Fibroblast of skin of back (primary cell): ENCODE measurements at regions not wholly inside any gene's neighbourhood (a gene's known extent, or its start where the extent isn't known, plus 50 kb on each side); places are given as distances from the start of the nearest gene placed in this dataset.

ENCODE experiments used
- DNase-seq: peaks from one replicate; pipeline ENCODE4 v3.0.0-alpha.2; 2013

DNA sequence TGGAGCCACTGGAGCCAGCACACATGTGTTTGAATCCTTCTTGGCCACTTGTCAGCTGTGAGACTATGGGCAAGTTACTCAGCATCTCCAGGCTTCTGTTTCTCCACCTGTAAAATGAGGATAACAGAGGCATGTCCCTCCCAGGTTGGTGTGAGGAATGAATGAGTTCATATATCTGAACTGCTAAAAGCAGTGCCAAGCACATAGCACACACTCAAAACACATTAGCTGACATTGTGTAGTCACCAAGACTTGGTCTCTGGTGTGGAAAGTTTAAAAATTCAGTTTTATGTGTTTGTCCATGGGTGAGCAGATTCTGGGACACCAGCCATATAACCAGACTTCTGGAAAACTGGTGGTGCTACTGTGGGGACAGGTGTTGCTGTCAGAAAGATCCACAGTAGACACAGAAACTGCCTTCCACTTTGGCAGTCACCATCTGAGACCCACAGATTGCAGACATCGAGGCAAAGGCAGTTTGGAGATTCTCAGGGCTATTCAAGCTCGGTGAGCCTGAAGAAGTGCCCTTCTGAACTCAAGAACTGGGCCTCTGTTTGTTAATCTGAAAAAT lies 115.8 kb downstream of the MRPL14 start:
- no peak for DNase-seq

DNA sequence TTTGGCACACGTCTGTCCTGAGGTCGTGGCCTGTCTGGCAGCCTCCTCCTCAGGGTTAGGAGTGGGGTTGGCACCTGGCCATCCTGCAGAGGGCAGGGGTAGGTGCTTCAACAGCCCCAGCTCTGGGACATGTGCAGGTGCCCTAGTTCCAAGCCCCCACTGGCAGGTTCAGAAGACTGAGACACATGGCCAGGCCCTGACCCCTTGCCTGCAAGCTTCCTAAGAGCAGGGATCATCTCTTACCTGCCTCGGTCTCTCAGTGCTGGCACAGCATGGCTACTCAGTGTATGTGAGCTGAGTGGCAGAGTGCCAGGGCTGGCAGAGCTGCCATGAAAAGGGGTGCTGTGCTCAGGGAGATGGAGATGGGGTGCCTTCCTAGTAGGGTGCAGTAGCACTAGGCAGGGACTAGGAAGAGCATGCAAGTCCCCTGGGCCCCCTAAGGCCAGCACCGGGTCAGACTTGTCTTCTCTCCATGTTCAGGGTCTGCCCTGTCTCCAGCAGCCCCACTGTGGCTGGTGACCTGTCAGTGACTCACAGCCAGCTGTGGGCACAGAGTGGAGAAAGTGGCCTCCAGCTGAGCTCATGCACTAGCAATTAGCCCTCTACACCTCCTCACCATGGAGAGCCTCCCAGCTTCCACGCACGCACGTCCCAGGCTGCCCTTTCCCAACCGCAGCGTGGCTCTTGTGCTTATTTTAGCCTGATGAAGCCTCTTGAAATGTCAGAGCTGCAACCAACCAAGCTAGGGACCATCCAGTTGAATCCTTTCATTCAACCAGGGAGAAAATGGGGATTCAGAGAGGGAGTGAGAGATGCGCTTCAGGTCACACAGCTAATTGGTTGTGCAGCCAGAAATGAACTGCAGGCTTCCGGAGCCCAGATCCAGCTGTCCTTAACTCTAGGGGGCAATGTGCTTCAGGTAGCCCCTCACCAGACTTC lies 116.6 kb downstream of the MRPL14 start:
- peak; percentile 99 for DNase-seq

DNA sequence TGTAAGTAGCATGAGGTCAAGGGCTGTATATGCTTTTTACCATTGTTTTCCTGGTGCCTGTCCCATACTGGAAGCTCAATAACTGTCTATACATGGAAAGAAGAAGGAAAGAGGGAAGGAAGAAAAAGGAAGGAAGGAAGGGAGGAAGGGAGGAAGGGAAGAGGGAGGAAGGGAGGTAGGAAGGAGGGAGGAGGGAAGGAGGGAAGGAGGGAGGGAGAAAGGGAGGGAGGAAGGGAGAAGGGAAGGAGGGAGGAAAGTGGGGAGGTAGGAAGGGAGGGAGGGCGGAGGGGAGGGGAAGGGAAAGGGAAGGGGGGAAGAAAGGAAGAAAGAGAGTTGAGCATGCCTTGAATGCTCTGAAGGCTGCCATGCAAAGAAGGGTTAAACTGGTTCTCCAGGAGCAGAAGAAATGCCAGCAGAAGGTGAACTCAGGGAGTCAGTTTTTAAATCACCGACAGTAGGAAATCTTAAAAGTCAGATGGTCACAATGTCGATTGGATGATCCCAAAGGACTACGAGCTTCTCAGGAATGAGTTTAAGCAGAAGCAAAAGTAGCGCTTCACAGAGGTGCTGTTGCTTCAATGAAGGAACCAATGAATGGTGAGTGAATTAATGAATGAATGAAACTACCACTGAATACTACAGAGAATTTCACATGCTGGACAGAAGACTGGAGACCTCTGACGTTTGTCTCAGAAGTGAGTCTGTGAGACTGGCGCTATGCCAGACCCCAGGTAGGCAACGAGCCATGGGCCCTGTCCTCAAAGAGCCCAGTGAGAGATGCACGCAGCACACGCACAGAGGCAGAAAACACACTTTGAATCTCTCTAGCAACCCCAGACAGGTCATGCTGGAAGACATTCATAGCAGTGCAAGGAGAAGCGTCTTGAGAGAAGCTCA lies 117.6 kb downstream of the MRPL14 start:
- DNase-seq, result no peak

DNA sequence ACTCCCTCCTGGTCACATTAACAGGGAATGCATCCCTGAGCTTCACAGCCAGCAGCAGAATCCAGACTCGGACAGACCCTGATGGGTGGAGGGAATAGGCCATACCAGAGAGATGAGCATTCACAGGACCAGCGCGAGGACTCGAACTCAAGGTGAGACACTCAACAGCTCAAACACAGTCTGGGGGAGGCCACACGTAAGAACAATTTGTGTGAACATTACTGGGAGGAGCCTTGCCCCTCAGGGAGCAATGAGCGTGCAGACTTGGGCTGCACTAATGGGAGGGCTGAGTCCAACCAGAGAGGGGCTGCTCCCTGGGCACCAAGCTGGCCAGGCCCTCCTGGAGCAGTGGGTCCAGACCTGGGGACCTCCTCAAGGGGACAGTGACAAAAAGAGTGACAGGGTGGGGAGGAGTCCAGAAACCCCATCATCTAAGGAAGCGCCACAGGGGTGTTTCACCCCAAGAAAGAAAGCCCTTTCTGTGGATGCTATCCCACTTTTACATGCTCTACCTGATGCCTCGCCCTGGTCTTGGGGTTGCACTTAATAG lies 118.4 kb downstream of the MRPL14 start:
- DNase-seq, result no peak

DNA sequence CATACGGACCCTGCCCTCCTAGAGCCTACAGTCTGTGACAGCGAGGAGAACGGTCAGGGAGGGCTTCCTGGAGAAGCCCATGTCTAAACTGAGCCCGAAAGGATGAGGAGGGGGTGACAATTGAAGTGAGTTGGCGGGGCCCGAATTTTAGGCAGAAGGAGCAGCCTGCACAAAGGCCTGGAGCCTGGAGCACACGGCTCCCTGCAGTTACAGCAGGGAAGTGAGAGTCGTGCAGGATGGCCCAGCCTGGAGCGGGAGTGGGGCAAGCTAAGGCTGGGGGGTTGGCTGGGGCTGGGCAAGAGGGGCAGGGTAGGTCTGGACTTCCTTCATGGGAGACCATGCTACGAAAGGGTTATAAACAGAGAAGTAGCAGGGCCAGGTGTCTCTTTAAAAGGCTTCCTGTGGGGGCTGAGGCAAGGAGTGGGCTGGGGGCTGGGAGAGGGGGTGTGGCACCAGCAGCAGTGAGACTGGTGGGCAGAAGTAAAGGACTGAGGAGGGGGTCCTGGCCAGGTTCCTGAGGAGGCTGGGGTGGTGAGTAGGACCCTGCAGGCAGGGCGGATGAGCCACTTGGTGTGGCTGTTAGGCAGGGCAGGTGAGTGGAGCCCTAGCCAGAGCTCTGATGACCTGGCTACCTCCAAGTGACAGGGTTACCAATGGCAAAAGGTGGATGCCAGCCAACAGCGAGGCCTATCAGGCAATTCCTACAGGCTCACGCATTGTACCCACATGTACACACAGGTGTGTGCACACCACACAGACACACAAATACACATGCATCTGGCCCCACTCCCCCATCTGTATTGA lies 119.2 kb downstream of the MRPL14 start:
- DNase-seq, result no peak

DNA sequence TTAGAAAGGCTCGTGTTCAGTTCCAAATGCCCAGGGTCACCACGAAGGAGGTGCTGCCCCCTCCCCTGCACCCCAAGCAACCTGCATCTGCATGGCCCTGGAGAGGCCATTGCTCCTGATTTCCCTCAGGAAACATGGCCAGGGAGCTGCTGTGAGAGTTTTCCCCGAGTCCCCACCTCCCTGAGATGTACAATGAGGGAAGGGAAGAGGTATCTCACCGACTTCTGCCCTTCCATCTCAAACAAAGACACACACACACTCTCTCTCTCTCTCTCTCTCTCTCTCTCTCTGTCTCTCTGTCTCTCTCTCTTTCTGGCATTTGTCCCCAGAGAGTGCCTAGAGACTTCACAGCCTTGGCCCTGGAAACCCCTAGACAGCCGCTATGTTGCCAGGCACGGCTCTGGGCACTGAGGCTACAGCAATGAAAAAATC lies 120.4 kb downstream of the MRPL14 start:
- DNase-seq, result no peak

DNA sequence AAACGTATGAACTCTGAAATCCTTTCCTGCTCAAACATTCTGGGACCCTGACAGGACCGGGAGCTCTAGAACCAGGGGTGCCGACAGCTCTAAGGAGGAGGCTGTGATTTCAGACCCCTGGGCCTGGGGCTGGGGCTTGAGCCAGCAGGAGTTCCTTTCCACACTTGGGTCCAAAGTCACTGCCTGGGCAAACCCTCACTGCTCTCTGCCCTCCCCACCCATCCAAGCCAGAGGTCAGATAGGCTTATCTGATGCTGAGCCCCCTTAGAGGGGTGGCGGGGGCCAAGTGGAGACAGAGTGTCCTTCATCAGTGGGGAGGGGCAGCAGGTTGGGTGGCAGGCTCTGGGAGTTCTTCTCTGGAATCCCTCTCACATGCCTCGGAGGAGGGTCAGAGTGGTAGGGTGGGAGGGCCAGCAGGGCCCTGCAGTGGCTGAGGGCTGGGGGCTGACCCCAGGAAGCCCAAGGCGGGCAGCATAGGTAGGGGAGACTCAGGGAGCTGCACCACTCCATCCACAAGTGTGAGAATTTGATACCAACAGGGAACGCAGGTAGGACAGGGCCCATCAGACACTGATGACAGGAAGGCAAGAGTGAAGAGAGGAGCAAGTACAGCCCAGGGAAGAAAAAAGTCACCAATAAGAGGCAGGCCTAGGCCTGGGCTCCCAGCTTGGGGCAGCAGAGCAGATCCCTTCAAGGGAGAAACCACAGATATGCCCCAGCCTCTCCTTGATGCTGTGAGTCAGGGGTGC lies 121.0 kb downstream of the MRPL14 start:
- DNase-seq, result peak; percentile 74

DNA sequence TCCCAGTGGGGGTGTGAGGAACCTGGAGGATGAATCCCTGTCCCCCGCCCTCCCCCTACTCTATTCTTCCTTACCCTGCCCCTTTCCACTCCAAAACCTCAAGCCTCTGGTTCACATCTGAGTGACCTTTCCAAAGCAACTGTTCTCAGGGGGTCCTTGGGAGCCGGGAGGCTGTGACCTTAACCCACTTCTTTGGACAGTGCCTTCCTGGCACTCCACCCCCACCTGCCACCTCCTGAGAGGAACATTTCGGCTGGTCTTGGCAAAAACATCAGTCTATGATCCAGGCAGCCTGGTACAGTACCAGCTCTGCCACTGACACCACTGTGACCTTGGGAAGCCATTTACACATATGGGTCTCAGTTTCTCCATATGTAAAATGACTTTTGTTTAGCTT lies 121.7 kb downstream of the MRPL14 start:
- DNase-seq, result no peak

DNA sequence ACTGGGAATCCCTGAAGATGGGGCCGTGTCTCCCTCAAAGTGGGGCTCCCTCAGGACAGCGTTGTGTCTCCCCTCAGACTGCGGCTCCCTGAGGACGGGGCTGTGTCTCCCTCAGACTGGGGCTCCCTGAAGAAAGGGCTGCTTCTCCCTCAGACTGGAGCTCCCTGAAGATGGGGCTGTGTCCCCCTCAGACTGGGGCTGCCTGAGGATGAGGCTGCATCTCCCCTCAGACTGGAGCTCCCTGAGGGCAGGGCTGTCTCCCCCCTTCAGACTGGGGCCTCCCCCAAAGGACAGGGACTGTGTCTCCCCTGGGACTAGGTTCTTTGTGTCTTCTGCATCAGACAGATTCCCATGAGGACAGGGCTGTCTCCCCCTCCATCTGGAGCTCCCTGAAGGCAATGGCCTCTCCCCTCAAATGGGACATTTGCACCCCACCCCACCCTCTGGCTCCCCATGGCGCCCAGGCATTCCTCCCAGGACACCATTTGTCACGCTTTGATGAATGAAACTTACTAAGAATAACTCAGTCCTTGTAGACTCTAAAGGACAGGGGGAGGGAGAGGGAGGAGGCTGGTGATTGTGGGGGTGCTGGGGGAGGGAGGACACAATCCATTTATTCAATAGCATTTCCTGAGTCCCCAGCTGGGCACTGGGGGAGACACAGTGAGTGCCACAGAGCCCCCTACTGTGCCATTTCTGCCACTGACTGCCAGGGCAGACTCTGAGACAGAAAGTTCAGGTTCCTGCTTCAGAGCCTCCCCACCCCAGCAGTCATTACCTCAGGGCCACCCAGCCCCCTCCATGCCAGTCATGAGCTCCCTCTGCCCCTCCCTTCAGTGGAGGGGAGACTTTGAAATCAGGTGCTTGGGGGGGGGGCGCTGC lies 122.4 kb downstream of the MRPL14 start:
- peak; percentile 80 for DNase-seq

DNA sequence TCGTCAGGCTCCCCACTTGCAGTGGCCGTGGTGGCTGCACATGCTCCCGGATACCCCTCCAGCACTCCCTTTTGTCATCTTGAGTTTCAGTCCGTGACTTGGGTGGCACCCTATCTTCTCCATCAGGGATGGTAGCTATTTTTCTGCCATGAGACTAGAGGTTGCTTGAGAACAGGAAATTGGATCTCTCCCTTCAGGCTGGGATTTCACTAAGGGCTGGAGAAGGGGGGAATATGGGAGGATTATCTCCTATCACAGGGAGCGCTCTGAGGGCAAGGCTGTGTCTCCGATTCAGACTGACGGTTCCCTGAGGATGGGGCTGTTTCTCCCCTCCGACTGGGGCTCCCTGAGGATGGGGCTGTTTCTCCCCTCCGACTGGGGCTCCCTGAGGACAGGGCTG lies 123.1 kb downstream of the MRPL14 start:
- no peak for DNase-seq

DNA sequence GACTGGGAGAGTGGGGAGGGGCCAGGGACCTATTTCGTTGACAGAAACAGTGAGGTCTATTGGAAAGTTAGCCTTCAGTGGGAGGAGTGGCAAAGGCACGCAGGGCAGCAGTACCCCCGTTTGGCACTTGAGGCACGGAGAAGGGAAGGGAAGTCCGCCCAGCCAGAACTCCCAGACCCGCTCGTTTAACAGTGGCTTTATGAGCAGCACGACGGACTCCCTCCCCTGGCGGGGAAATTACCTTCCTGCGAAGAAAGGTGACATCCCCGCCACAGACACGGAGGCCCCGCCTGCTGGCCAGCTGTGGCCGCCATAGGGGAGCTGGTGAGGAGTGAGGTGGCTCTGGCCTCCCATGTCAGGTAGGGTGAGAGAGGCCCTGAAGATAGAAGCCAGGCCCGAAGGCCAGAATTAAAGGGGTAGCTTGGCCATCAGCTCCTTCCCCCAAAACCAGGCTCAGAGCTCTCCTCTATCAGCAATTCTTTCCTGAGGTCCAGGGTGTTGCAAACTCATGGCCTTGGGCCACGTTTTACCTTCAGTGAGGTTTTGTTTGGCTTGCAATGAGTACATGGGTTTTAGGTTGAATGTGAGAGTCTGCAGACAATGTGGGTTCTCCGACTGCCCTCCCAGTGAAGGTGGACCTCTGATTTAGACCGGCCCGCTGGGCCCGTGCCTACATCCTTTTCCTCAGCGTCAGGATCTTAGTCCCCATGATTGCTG lies 123.7 kb downstream of the MRPL14 start:
- no peak for DNase-seq

DNA sequence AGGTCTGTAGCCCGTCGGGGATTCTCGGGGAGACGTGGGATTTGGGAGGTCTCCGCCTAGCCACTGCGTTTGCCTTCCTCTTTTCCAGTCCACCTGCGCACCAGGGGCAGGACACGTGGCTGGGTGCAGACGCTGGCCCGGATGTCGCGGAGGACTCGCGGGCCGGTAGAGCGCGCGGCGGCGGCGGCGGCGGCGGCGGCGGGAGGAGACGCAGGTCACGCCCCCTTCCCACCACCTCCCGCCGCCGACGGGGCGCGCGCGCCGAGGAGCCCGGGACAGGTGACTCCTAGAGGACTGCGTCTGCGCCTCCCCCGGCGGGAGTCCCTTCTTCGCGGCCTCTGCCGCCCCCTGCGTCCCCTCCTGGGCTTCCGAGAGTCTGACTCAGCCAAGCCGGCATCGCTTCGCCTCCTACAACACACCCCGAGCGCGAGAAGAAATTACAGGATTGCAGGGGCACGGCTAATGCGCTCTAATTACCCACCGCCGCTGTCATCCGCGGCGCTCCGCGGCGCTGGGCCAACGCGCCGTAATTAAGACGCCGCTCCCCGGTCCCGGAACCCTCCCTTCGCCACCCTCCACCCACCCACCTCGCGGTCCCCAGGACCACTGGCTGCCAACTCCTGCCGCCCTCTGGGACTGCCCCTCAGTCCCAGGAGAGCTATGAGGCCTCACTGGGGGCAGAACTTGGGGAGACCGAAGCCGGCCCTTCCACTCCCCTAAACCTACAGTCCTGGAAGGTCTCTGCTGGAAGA lies 124.5 kb downstream of the MRPL14 start:
- peak; percentile 82 for DNase-seq

DNA sequence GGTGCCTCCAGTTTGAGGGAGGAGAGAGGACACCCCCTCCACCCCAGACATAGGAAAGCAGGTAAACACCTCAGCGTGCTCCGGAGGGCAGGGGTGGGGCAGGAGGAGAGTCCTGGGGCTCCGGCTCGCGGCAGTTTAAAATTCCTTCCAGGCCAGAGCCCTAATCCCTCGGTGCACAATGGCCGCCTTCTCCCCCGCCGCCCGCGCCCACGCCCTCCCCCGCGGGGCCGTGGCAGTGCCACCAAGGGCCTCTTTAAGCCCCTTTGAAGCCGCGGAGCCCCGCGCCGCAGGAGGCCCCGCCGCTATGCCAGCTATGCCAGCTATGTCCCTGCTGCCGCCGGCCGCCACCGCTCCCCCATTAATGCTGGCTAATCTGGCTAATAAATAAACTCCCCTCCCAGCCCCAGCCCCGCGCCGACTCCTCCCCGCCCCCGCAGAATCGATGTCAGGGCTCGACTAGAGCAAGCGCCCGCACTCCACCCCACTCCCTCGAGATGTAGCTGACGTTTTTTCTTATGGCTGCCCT lies 125.1 kb downstream of the MRPL14 start:
- DNase-seq, result peak; percentile 68

DNA sequence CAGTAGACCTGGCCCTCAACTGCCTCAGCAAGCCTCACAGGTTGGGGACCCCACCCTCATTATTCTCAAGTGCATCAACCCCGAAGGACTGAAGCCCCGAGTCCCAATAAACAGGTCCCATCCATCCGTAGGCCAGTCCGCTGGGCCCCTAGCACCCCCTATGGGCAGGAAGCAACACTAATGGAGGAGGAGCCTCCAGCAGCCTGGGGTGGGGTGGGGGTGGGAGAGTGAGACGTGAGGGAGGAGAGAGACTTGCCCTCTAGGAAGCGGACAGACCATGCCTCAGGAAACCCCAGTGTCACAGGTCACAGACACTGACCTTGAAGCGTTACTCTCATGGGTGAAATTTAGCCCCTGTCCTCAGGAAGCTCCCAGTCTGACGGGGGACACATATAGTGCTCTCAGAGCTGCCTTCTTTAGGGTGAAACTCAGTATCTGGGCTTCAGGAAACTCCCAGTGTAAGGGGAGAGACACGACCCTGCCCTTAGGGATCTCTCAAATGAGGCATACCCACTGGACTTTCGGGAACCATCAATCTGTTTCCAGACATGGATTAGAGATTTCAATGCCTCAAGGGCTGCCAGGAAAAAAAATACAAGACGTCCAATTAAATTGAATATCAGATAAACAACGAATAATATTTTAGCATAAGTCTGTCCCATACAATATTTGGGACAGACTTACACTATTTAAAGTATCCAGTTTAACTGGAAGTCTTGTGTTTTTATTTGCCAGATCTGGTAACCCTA lies 125.8 kb downstream of the MRPL14 start:
- DNase-seq, result peak; percentile 69

DNA sequence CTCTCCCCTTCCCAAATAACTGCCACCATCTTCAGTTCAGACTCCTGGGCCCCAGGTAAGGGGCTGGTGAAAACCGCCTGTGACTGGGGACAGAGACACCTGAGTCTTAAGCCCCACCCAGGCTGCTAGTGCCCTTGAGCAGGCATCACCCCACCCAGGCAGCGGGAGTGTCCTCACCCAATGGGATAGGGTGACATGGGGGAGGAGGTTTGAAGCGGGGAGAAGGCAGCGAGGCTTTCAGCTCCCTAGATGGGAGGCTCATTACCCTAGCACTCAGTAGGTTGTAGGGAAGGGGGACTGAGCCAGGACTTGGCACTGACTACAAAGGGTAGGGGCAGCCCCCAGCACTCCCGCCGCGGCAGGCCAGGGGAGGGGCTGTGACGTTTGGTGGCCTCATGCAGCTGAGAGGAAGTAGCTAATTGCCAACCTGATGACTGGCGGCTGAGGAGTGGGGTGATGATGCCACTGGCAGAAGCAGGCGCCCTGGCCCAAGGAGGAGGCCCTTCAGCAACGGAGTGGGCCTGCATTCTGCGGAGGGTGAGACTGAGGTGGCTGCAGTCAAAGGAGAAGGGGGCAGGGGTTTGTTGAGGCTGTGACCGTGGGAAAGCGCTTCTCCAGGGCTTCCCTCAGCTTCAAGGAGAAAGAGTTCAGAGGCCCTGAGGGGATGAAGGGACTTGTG lies 126.9 kb downstream of the MRPL14 start:
- DNase-seq, result peak; percentile 58

DNA sequence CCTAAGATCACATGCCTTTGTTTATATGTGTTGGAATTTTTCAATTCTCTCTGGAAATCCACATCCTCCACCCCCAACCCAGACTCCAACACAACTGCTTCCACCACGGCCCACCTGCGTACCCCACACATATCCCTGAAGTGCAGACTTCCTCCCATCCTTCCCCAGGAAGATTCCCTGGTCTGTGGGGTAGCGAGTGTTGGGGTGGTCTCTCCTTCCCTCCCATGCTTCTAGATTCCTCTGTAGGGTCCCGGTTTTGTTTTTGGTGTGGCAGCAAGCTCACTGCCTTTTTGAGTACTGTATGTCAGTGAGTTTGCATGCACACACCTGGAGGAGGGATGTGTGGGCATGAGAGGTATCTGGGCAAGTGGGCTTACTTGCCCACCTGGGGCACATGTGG lies 127.6 kb downstream of the MRPL14 start:
- no peak for DNase-seq
